K562 (cell line): ENCODE measurements at regions not wholly inside any gene's neighbourhood (a gene's known extent, or its start where the extent isn't known, plus 50 kb on each side); places are given as distances from the start of the nearest gene placed in this dataset.

Experiments
- CTCF ChIP-seq, 3 experiments: IDR thresholded peaks in 2 of 3; conservative IDR thresholded peaks in 1 of 3; 2 replicates each; pipeline ENCODE4 v1.5.1; 2011 to 2012; ENCODE audit warnings: low read length in 3 of 3, mild to moderate bottlenecking in 3 of 3, control low read depth in 2 of 3, improper control_type of control experiment in 1 of 3, inconsistent platforms in 1 of 3, low read depth in 1 of 3, mixed read lengths in 1 of 3, moderate library complexity in 1 of 3; ENCODE audit not compliant: insufficient read depth in 2 of 3
- HMBOX1 ChIP-seq: sonication (generic); IDR thresholded peaks from 2 replicates; pipeline ENCODE4 v1.6.1; 2016
- IRF1 ChIP-seq: sonication (generic); formaldehyde crosslinking; IDR thresholded peaks from 2 replicates; pipeline ENCODE4 v1.8.0; 2022; ENCODE audit warnings: missing genetic modification reagents, mild to moderate bottlenecking, borderline replicate concordance
- STAT5B ChIP-seq: fragments of 250-450 bp; sonication (Bioruptor Pico); IDR thresholded peaks from 2 replicates; pipeline ENCODE4 v1.8.0; 2021; ENCODE audit warnings: mild to moderate bottlenecking, inconsistent platforms
- ZNF780A ChIP-seq: fragments of 250-450 bp; sonication (Bioruptor Pico); IDR thresholded peaks from 2 replicates; pipeline ENCODE4 v1.5.0; 2021; ENCODE audit warnings: mild to moderate bottlenecking

GRCh38 chr15:46079046-46079445 is 444.2 kb downstream of the SQOR start:
- TF ChIP-seq ZNF780A (CRISPR knock-in tag) (no peak), CTCF (IDR thresholded peaks at IDR 0.05 in 2 of 3, conservative IDR thresholded peaks at IDR 0.05 in 1 of 3; ENCODE audit: insufficient read depth in 2 of 3, low read depth in 1 of 3, low read length in 3 of 3) (no peak), STAT5B (CRISPR knock-in tag) (no peak), HMBOX1 (no peak), IRF1 (CRISPR knock-in tag) (no peak)
